22Rv1 (cell line): ENCODE measurements at regions not wholly inside any gene's neighbourhood (a gene's known extent, or its start where the extent isn't known, plus 50 kb on each side); places are given as distances from the start of the nearest gene placed in this dataset.
"Not testable (repeated sequence)": the region's sequence is repeated elsewhere in the genome, so short reads cannot be mapped to it uniquely, and the experiment has no call there.

Experiments
- H3K27ac ChIP-seq: fragments of 450-650 bp; 2 replicates; pipeline ENCODE4 v1.5.1; 2017
- ZFX ChIP-seq: fragments of 450-650 bp; IDR thresholded peaks from 2 replicates; pipeline ENCODE4 v1.6.1; 2017; ENCODE audit warnings: antibody characterized with exemption, borderline replicate concordance
- TF ChIP-seq, protein P1 (sequence below): fragments of 450-650 bp; IDR thresholded peaks from 2 replicates; pipeline ENCODE4 v1.5.1; 2017; ENCODE audit warnings: mild to moderate bottlenecking

- no peak overlapping the region for H3K27ac ChIP-seq
- TF ChIP-seq ZFX: no peak
- TF ChIP-seq, protein P1, sequence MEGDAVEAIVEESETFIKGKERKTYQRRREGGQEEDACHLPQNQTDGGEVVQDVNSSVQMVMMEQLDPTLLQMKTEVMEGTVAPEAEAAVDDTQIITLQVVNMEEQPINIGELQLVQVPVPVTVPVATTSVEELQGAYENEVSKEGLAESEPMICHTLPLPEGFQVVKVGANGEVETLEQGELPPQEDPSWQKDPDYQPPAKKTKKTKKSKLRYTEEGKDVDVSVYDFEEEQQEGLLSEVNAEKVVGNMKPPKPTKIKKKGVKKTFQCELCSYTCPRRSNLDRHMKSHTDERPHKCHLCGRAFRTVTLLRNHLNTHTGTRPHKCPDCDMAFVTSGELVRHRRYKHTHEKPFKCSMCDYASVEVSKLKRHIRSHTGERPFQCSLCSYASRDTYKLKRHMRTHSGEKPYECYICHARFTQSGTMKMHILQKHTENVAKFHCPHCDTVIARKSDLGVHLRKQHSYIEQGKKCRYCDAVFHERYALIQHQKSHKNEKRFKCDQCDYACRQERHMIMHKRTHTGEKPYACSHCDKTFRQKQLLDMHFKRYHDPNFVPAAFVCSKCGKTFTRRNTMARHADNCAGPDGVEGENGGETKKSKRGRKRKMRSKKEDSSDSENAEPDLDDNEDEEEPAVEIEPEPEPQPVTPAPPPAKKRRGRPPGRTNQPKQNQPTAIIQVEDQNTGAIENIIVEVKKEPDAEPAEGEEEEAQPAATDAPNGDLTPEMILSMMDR: no peak
Measured at GRCh38 chr4:17009871-17010367, 111.5 kb upstream of the LDB2 start.

DNA sequence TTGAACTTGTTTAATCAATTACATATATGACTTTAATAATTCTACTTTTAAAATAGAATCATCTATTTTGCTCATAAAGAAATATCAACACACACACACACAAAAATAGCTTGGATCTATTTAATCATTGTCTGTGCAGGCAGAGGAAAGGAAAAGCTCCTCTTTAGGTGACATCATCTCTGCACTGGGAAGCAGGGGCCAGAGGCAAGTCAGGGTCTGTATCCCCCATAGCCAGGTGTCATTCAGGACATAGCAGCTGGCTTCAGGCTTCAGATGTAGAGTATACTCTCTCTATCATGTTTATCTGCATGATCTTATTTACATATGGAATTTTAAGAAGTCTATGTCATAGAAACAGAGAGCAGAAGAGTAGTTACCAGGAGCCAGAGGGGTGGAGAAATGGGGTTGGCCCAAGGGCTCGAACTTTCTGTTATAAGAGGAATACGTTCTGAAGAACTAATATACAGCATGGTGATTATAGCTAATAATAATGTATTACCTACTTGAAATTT lies 110.4 kb upstream of the LDB2 start:
- TF ChIP-seq, protein P1: no peak
- TF ChIP-seq ZFX: no peak
- no peak overlapping the region for H3K27ac ChIP-seq

- H3K27ac ChIP-seq: not testable (repeated sequence)
Measured at GRCh38 chr4:17003606-17004392, 105.4 kb upstream of the LDB2 start.

DNA sequence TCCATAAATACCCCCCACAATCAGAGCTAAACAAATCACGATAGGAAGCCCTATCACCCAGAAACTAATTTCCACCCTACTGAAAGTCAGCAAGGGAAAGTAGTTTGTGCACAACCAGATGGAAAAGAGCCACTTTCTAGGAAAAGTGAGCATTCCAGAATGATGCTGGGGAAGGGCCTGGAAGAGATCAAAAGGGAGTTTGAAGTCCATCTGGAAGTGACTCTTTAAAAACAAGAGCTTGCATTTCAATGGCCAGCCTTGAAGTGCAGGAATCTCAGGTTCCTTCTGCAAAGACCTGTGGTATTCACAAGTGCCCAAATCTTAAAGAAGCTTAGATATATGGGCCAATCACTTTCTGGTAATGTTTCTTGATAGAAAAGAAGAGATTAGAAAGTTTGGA lies 97.0 kb upstream of the LDB2 start:
- TF ChIP-seq, protein P1: no peak
- TF ChIP-seq ZFX: no peak
- no peak overlapping the region for H3K27ac ChIP-seq

DNA sequence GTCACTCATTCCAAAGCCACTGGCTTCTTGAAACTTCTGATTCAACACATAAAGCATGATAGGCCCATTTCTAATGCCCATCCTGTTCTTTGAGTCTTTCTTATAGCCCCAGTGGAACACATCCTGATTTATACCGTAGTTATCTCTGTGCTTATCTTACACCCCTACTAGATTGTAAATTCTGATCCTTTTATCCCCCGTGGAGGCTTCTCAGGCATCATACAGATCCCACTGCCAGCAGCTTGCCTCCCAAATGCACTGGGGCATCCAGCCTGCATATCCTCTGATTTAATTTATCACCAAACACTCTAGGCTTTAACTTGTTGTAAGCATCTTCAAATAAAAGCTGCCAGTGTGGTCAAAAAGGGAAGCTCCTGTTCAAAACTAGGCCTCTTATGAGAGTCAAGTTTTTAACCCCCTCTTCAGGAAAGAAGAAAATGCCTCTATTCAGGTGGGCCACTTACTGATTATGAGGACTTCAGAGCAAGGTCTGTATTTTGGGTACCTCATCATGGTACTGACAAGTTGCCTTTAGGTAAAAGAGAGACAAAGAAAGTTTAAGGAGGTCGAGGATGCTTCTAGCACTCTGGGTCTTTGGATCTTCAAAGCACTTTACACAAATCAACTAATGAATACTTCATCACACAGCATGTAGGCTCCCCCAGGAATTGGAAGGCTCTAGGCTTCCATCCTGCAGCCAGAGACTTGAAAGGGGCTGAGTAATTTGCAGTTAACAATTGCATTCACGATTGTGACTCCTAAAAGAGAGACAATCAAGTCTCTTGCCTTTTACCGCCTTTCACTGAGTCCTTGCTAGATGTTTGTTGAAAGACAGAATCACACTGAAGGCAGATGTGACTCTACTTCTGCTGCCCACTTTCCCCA lies 95.8 kb upstream of the LDB2 start:
- TF ChIP-seq, protein P1: no peak
- TF ChIP-seq ZFX: no peak
- H3K27ac ChIP-seq: no peak overlapping the region

GRCh38 chr4:16992566-16993225 lies 94.3 kb upstream of the LDB2 start:
- TF ChIP-seq, protein P1: no peak
- no peak for TF ChIP-seq ZFX
- no peak overlapping the region for H3K27ac ChIP-seq

DNA sequence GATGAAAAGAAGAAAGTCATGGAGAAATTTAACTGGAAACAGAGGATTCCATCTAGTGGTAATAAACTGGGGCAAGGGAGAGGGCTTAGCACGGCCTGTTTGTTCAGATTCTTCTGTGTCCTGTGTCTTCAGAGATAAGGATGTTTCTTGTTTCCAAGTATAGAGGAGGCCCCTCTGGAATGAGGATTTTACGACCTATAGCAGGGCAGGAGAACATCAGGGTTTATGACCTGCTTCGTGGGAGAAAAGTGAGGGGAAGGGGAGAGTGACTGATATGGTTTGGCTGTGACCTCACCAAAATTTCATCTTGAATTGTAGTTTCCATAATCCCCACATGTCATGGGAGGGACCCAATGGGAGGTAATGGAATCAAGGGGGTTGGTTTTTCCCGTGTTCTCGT lies 93.0 kb upstream of the LDB2 start:
- TF ChIP-seq, protein P1: no peak
- no peak for TF ChIP-seq ZFX
- no peak overlapping the region for H3K27ac ChIP-seq
